ENCODE measurements at regions not wholly inside any gene's neighbourhood (a gene's known extent, or its start where the extent isn't known, plus 50 kb on each side); places are given as distances from the start of the nearest gene placed in this dataset.

DNA sequence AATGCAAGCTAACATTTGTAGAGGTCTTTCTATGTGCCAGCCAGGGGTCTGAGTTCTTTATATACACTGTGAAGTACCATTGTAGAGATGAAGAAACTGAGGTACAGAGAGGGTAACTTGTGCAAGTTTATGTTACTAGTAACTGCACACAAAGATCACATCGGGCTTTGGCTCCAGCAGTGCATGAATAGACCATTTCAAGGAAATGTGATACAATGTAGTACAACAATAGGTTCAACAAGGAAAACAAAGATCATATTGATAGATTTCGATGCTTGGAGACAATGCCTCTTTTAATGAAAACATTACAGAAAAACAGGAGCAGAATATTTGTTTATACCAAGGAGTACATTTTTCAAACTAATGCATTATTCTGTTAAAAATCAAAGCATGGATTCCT is 115.3 kb downstream of the POLR2M start:
- TF ChIP-seq POLR2AphosphoS5 (IDR thresholded peaks at IDR 0.05; ENCODE audit: borderline replicate concordance, low read depth, low read length) (no peak), FOXP2 (optimal IDR thresholded peaks at IDR 0.05; ENCODE audit: control extremely low read depth, extremely low read length, insufficient read depth) (no peak), EZH2 (IDR thresholded peaks at IDR 0.05) (no peak)
